B cell (primary cell): ENCODE measurements at regions not wholly inside any gene's neighbourhood (a gene's known extent, or its start where the extent isn't known, plus 50 kb on each side); places are given as distances from the start of the nearest gene placed in this dataset.

Source experiments
- ATAC-seq: fragments of 200-7000 bp; cut with Tn5 transposase; one replicate; pipeline ENCODE4 v1.10.0; 2021; ENCODE audit warnings: low read depth, mild to moderate bottlenecking, moderate number of reproducible peaks, moderate library complexity
- CTCF ChIA-PET: fragments of 350-600 bp; sonication (Branson Sonifier 250); formaldehyde crosslinking; loops from one replicate; lab custom pipeline; 2021; ENCODE audit warnings: antibody characterized with exemption, inconsistent platforms; lab: Charles Lee
- POLR2A ChIA-PET: fragments of 350-600 bp; sonication (Branson Sonifier 250); formaldehyde crosslinking; loops from one replicate; lab custom pipeline; 2021; ENCODE audit warnings: antibody characterized with exemption; lab: Charles Lee
- DNase-seq: peaks from one replicate; pipeline ENCODE4 v3.0.0; 2013
- H2AFZ ChIP-seq: 2 replicates; pipeline ENCODE4 v1.6.1; 2012; ENCODE audit warnings: mild to moderate bottlenecking, low read depth, low read length; ENCODE audit not compliant: insufficient read depth, poor library complexity, severe bottlenecking
- H3K27ac ChIP-seq, 2 donors: 1 replicate in 1 of 2; 2 replicates in 1 of 2; pipeline ENCODE4 v1.5.1; 2012 to 2013; ENCODE audit warnings: low read length in 2 of 2, mild to moderate bottlenecking in 2 of 2, moderate library complexity in 1 of 2
- H3K27me3 ChIP-seq, 4 experiments: fragments of 200-600 bp in 1 of 4; sonication (generic) in 1 of 4; replicated peaks in 1 of 4; 1 replicate in 2 of 4; 2 replicates in 2 of 4; pipeline versions ENCODE4 v1.6.1 to v1.7.0; 2013 to 2016; ENCODE audit warnings: low read length in 3 of 4, mild to moderate bottlenecking in 2 of 4, mixed read lengths in 1 of 4, moderate library complexity in 1 of 4; ENCODE audit not compliant: insufficient read depth in 4 of 4, control insufficient read depth in 3 of 4; ENCODE audit errors: control extremely low read depth in 1 of 4
- H3K36me3 ChIP-seq, 2 experiments: replicated peaks in 1 of 2; 1 replicate in 1 of 2; 2 replicates in 1 of 2; pipeline versions ENCODE4 v1.6.1 to v1.7.1; 2013; ENCODE audit warnings: low read length in 1 of 2; ENCODE audit not compliant: insufficient read depth in 2 of 2, control insufficient read depth in 1 of 2; ENCODE audit errors: control extremely low read depth in 1 of 2, extremely low read depth in 1 of 2
- H3K4me1 ChIP-seq, 2 donors: fragments of 200-600 bp in 1 of 2; sonication (generic) in 1 of 2; 1 replicate in 1 of 2; 2 replicates in 1 of 2; pipeline versions ENCODE4 v1.5.1 to v1.6.1; 2013 to 2017; ENCODE audit warnings: low read length in 2 of 2; ENCODE audit not compliant: control insufficient read depth in 2 of 2, insufficient read depth in 2 of 2
- H3K4me2 ChIP-seq: replicated peaks from 2 replicates; pipeline ENCODE3; 2012; ENCODE audit warnings: mild to moderate bottlenecking, low read depth, low read length; ENCODE audit not compliant: poor library complexity, severe bottlenecking
- H3K4me3 ChIP-seq, 5 experiments: fragments of 200-600 bp in 1 of 5; sonication (generic) in 1 of 5; 1 replicate in 3 of 5; 2 replicates in 2 of 5; pipeline versions ENCODE4 v1.5.1 to v1.7.0; 2011 to 2016; ENCODE audit warnings: low read length in 4 of 5, mild to moderate bottlenecking in 4 of 5, low read depth in 2 of 5, control low read depth in 1 of 5, moderate library complexity in 1 of 5; ENCODE audit not compliant: insufficient read depth in 1 of 5; ENCODE audit errors: control extremely low read depth in 1 of 5, extremely low read depth in 1 of 5
- H3K79me2 ChIP-seq: fragments of 200-600 bp; sonication (generic); one replicate; pipeline ENCODE4 v1.6.0; 2016; ENCODE audit warnings: low read length; ENCODE audit not compliant: control insufficient read depth, insufficient read depth
- H3K9ac ChIP-seq: fragments of 200-600 bp; sonication (generic); 2 replicates; pipeline ENCODE4 v1.6.1; 2017; ENCODE audit warnings: mild to moderate bottlenecking, low read length, moderate library complexity
- H3K9me3 ChIP-seq, 3 donors: one replicate each; pipeline versions ENCODE4 v1.6.1 to v1.7.1; 2013; ENCODE audit warnings: low read length in 2 of 3; ENCODE audit not compliant: control insufficient read depth in 2 of 3, insufficient read depth in 1 of 3; ENCODE audit errors: control extremely low read depth in 1 of 3
- H4K20me1 ChIP-seq: 2 replicates; pipeline ENCODE4 v1.6.0; 2012; ENCODE audit warnings: mild to moderate bottlenecking, low read length; ENCODE audit not compliant: insufficient read depth, control insufficient read depth, poor library complexity, severe bottlenecking
- H3K27ac Mint-ChIP-seq: one replicate; pipeline ENCODE4 v1.8.0; 2021; ENCODE audit warnings: mixed read lengths
- H3K27me3 Mint-ChIP-seq: one replicate; pipeline ENCODE4 v1.8.0; 2021; ENCODE audit warnings: mixed read lengths
- H3K4me1 Mint-ChIP-seq: one replicate; pipeline ENCODE4 v1.8.0; 2021; ENCODE audit warnings: mixed read lengths
- H3K4me3 Mint-ChIP-seq: one replicate; pipeline ENCODE4 v1.8.0; 2021; ENCODE audit warnings: mixed read lengths
- H3K9me3 Mint-ChIP-seq: one replicate; pipeline ENCODE4 v1.8.0; 2022; ENCODE audit warnings: mixed read lengths; ENCODE audit not compliant: insufficient read depth
- EZH2 ChIP-seq: IDR thresholded peaks from 2 replicates; pipeline ENCODE4 v1.6.1; 2012; ENCODE audit warnings: borderline replicate concordance, low read depth, mild to moderate bottlenecking, moderate library complexity, low read length; ENCODE audit not compliant: insufficient read depth, poor library complexity, severe bottlenecking
- WGBS: methylation state at CpG from one replicate; pipeline ENCODE4 v1.1.5; 2013; ENCODE audit warnings: missing lambda C conversion rate; ENCODE audit not compliant: insufficient coverage; 5-methylcytosine and 5-hydroxymethylcytosine counted together
- intact Hi-C: fragments of 100-400 bp; cut with micrococcal nuclease; formaldehyde crosslinking; loops from one replicate; pipeline ENCODE4 v1.10.0; 2022
- TF ChIP-seq, protein P1 (sequence below): fragments of 200-600 bp; IDR thresholded peaks from one replicate; pipeline ENCODE4 v1.8.0; 2022; ENCODE audit warnings: antibody characterized with exemption, mild to moderate bottlenecking

DNA sequence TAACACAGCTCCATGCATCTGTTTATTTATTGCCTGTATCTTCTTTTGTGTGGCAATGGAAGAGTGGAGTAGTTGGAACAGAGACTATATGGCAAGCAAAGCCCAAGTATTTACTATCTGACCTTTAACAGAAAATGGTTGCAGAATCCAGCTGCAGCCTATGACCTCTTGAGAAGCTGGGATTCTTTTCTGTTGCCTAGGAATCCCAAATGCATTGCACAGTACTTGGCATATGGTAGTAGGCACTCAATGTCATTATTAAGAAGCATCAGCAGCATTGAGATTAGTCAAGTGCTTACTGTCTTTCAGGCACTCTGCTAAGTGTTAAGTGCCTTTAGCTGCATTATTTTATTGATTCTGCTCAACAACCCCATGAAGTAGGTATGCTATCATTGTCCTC, 331.6 kb downstream of the CCDC85A start:
- no peaks in the 10 kb centered on the region for H4K20me1 ChIP-seq
- H2AFZ ChIP-seq = no peak overlapping the region
- CTCF ChIA-PET = no interaction called here
- no peak overlapping the region for H3K27ac Mint-ChIP-seq
- no peaks in the 10 kb centered on the region for H3K36me3 ChIP-seq
- H3K4me3 Mint-ChIP-seq = no peak overlapping the region
- no peaks in the 10 kb centered on the region for H3K9me3 Mint-ChIP-seq
- ATAC-seq = no peak
- H3K27ac ChIP-seq = no peak overlapping the region
- no peak overlapping the region for H3K4me3 ChIP-seq
- no peak for DNase-seq
- no peak overlapping the region for H3K4me2 ChIP-seq
- intact Hi-C loops = no loop called here
- H3K27me3 Mint-ChIP-seq = no peaks in the 10 kb centered on the region
- H3K9me3 ChIP-seq = no peaks in the 10 kb centered on the region
- no peaks in the 10 kb centered on the region for H3K4me1 Mint-ChIP-seq
- no peak overlapping the region for H3K9ac ChIP-seq
- POLR2A ChIA-PET = no interaction called here
- TF ChIP-seq EZH2 = no peak
- TF ChIP-seq, protein P1, sequence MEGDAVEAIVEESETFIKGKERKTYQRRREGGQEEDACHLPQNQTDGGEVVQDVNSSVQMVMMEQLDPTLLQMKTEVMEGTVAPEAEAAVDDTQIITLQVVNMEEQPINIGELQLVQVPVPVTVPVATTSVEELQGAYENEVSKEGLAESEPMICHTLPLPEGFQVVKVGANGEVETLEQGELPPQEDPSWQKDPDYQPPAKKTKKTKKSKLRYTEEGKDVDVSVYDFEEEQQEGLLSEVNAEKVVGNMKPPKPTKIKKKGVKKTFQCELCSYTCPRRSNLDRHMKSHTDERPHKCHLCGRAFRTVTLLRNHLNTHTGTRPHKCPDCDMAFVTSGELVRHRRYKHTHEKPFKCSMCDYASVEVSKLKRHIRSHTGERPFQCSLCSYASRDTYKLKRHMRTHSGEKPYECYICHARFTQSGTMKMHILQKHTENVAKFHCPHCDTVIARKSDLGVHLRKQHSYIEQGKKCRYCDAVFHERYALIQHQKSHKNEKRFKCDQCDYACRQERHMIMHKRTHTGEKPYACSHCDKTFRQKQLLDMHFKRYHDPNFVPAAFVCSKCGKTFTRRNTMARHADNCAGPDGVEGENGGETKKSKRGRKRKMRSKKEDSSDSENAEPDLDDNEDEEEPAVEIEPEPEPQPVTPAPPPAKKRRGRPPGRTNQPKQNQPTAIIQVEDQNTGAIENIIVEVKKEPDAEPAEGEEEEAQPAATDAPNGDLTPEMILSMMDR = no peak
- H3K27me3 ChIP-seq = no peaks in the 10 kb centered on the region
- no peaks in the 10 kb centered on the region for H3K79me2 ChIP-seq
- H3K4me1 ChIP-seq = no peaks in the 10 kb centered on the region

DNA sequence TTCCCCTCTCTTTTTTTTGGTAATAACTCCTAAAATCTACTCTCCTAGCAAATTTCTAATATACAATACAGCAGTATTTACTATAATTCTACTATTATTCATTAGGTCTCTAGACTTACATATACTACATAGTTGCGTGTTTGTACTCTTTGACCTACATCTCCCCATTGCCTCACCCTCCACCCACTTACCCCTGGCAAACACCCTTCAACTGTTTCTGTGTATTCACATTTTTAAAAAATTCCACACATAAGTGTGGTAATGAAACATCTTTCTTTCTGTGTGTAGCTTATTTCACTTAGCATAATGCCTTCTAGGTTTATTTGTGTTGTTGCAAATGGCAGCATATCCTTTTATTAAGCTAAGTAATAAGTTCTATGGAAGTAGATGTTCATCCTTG, 336.0 kb downstream of the CCDC85A start:
- no peak overlapping the region for H3K4me3 ChIP-seq
- H4K20me1 ChIP-seq = no peaks in the 10 kb centered on the region
- no peaks in the 10 kb centered on the region for H3K27me3 ChIP-seq
- H3K4me1 Mint-ChIP-seq = no peaks in the 10 kb centered on the region
- WGBS = no CpG with 5 or more reads among the region's 1 CpG
- no peaks in the 10 kb centered on the region for H3K79me2 ChIP-seq
- DNase-seq = no peak
- no peak overlapping the region for H3K9ac ChIP-seq
- H3K4me3 Mint-ChIP-seq = no peak overlapping the region
- H3K4me1 ChIP-seq = no peaks in the 10 kb centered on the region
- ChIA-PET POLR2A (no interaction called here), CTCF (no interaction called here)
- no peaks in the 10 kb centered on the region for H3K9me3 ChIP-seq
- TF ChIP-seq EZH2 = no peak
- TF ChIP-seq, protein P1 = no peak
- H3K27me3 Mint-ChIP-seq = no peaks in the 10 kb centered on the region
- no peak overlapping the region for H3K27ac ChIP-seq
- H2AFZ ChIP-seq = no peak overlapping the region
- no peaks in the 10 kb centered on the region for H3K36me3 ChIP-seq
- H3K9me3 Mint-ChIP-seq = no peaks in the 10 kb centered on the region
- no peak overlapping the region for H3K4me2 ChIP-seq
- no peak for ATAC-seq
- H3K27ac Mint-ChIP-seq = no peak overlapping the region
- intact Hi-C loops = no loop called here
